OCI-LY7 (cell line): ENCODE measurements at regions not wholly inside any gene's neighbourhood (a gene's known extent, or its start where the extent isn't known, plus 50 kb on each side); places are given as distances from the start of the nearest gene placed in this dataset.

Source experiments
- EZH2phosphoT487 ChIP-seq: fragments of 200-600 bp; sonication (generic); IDR thresholded peaks from 2 replicates; pipeline ENCODE4 v1.6.1; 2018; ENCODE audit warnings: low read depth, borderline replicate concordance, mild to moderate bottlenecking, mixed run types, antibody characterized with exemption, low read length, moderate library complexity, mixed read lengths
- TF ChIP-seq, protein P1 (sequence below): fragments of 200-600 bp; sonication (generic); conservative IDR thresholded peaks from 2 replicates; pipeline ENCODE4 v1.5.1; 2014; ENCODE audit warnings: mild to moderate bottlenecking, antibody characterized with exemption, low read length, moderate library complexity, mixed read lengths

DNA sequence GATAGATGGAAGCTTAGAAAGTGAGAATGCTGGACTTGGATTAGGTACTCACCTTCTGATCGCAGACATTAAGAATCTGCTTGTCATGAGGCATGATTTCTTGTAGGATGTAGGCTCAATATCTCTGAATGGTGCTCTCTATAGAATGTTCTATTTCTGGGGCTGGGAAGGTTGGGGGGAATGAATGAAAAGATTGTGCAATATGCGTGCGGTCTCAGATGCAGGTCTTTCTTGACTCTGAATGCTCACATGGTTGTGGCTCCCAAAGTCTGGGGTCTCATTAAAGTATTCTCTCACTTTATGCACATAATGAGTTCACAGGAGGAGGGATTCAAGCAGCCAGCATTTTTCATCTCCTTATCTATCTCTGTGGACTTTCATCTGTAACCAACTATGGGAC, 482.0 kb upstream of the CD180 start:
- TF ChIP-seq, protein P1, sequence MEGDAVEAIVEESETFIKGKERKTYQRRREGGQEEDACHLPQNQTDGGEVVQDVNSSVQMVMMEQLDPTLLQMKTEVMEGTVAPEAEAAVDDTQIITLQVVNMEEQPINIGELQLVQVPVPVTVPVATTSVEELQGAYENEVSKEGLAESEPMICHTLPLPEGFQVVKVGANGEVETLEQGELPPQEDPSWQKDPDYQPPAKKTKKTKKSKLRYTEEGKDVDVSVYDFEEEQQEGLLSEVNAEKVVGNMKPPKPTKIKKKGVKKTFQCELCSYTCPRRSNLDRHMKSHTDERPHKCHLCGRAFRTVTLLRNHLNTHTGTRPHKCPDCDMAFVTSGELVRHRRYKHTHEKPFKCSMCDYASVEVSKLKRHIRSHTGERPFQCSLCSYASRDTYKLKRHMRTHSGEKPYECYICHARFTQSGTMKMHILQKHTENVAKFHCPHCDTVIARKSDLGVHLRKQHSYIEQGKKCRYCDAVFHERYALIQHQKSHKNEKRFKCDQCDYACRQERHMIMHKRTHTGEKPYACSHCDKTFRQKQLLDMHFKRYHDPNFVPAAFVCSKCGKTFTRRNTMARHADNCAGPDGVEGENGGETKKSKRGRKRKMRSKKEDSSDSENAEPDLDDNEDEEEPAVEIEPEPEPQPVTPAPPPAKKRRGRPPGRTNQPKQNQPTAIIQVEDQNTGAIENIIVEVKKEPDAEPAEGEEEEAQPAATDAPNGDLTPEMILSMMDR, result no peak
- no peak for TF ChIP-seq EZH2phosphoT487
